ENCODE measurements at regions not wholly inside any gene's neighbourhood (a gene's known extent, or its start where the extent isn't known, plus 50 kb on each side); places are given as distances from the start of the nearest gene placed in this dataset.

DNA sequence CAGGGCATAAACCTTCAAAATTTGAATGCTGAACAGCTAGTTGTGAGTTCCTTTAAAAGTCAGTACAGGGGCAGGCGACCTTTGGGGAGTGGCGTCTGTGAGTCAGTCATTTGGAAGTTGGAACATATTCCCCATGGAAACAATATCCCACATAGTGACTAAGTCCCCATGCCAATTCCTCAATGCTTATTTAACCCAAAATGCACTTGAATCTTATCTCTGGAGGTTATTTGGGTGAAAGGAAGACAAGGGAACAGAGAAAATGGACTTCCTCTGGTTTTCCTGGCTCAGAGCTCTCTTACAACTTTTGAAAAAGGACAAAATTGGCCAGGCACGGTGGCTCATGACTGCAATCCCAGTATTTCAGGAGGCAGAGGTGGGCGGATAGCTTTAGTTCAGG lies 479.2 kb upstream of the NBEA start:
- DNase-seq (ENCODE audit: low read depth, low spot score) (peak; percentile 51), ATAC-seq (peak; percentile 83)
- TF ChIP-seq, protein P1, sequence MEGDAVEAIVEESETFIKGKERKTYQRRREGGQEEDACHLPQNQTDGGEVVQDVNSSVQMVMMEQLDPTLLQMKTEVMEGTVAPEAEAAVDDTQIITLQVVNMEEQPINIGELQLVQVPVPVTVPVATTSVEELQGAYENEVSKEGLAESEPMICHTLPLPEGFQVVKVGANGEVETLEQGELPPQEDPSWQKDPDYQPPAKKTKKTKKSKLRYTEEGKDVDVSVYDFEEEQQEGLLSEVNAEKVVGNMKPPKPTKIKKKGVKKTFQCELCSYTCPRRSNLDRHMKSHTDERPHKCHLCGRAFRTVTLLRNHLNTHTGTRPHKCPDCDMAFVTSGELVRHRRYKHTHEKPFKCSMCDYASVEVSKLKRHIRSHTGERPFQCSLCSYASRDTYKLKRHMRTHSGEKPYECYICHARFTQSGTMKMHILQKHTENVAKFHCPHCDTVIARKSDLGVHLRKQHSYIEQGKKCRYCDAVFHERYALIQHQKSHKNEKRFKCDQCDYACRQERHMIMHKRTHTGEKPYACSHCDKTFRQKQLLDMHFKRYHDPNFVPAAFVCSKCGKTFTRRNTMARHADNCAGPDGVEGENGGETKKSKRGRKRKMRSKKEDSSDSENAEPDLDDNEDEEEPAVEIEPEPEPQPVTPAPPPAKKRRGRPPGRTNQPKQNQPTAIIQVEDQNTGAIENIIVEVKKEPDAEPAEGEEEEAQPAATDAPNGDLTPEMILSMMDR (IDR thresholded peaks at IDR 0.05 in 2 of 3, conservative IDR thresholded peaks at IDR 0.05 in 1 of 3; ENCODE audit: borderline replicate concordance in 1 of 3, insufficient read depth in 1 of 3, low read depth in 2 of 3, low read length in 2 of 3): no peak
- no peak for TF ChIP-seq POLR2A (IDR thresholded peaks at IDR 0.05; ENCODE audit: borderline replicate concordance, extremely low read depth, insufficient read depth, insufficient read length)
- TF ChIP-seq SP1 (IDR thresholded peaks at IDR 0.05; ENCODE audit: low read depth): no peak
- TF ChIP-seq JUND (IDR thresholded peaks at IDR 0.05): peak; percentile 11; the same call in 1 of the 2 replicates
- 0 out of 2 replicates have a peak, but pooled peaks have one; percentile 19 for TF ChIP-seq FOSL1 (IDR thresholded peaks at IDR 0.05; ENCODE audit: low read depth)
- TF ChIP-seq EZH2phosphoT487 (IDR thresholded peaks at IDR 0.05; ENCODE audit: borderline replicate concordance): no peak
- Histone ChIP-seq H3K9ac (ENCODE audit: low read length) (no peak overlapping the region), H3K27ac (ENCODE audit: low read depth, low read length) (no peak overlapping the region), H3K4me2 (ENCODE audit: low read length) (peak overlapping the region; percentile 61), H3K27me3 (ENCODE audit: insufficient read depth, low read length) (no peaks in the 10 kb centered on the region), H3K4me1 (ENCODE audit: control insufficient read depth in 1 of 2, insufficient read depth in 2 of 2, low read length in 2 of 2) (peaks cover 9 to 12% of the 10 kb centered on the region in 2 experiments), H2AFZ (ENCODE audit: low read depth, low read length, poor library complexity, severe bottlenecking) (peak overlapping the region; percentile 36), H3K79me2 (ENCODE audit: insufficient read depth, low read length) (no peaks in the 10 kb centered on the region), H3K36me3 (ENCODE audit: control insufficient read depth in 1 of 2, insufficient read depth in 2 of 2, low read length in 2 of 2) (no peaks in the 10 kb centered on the region), H3K4me3 (replicated peaks in 1 of 2; ENCODE audit: low read depth in 1 of 2, low read length in 2 of 2) (no peak overlapping the region), H4K20me1 (ENCODE audit: insufficient read depth) (no peaks in the 10 kb centered on the region), H3K9me3 (ENCODE audit: control insufficient read depth in 1 of 2, insufficient read depth in 1 of 2, low read depth in 1 of 2, low read length in 2 of 2) (no peaks in the 10 kb centered on the region), H3K9me2 (ENCODE audit: insufficient read depth) (no peaks in the 10 kb centered on the region)
- intact Hi-C loops (cut with micrococcal nuclease): no loop called here
- ChIA-PET CTCF (no interaction called here), POLR2A (no interaction called here), RAD21 (ENCODE audit: low non-redundant PET in 1 of 2, low total read pairs in 2 of 2, uncharacterized antibody in 2 of 2, unreplicated experiment in 2 of 2) (no interaction called here)
- BruUV-seq (replicated peaks): no TSS peak

DNA sequence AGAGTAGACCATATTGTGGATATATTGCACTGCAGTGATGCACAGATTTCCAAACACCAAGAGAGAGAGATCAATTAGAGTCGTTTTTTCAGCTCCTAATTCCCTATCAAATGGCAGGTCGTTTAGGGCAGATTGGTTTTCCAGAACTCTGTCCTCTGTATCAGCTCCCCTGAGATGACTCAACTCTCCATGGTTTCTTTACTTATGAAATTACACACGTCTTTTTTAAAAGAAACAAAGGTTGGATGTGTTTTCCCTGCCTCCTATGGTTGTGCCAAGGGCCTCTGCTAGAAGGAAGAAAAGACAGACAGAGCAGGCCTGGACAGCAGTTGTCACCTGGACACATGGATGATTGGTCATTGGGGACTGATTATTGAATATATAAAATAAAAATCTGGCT lies 478.1 kb upstream of the NBEA start:
- H3K4me3 ChIP-seq (replicated peaks in 1 of 2; ENCODE audit: low read depth in 1 of 2, low read length in 2 of 2): no peak overlapping the region
- ChIA-PET CTCF (no interaction called here), POLR2A (interaction anchor here (0.6 kb wide), 1 partner anchor 101 kb away, joined by 5 read pairs; no protein-coding TSS in a partner anchor), RAD21 (ENCODE audit: low non-redundant PET in 1 of 2, low total read pairs in 2 of 2, uncharacterized antibody in 2 of 2, unreplicated experiment in 2 of 2) (no interaction called here)
- H4K20me1 ChIP-seq (ENCODE audit: insufficient read depth): no peaks in the 10 kb centered on the region
- H3K9me2 ChIP-seq (ENCODE audit: insufficient read depth): no peaks in the 10 kb centered on the region
- ATAC-seq (no peak), DNase-seq (ENCODE audit: low read depth, low spot score) (no peak)
- H3K79me2 ChIP-seq (ENCODE audit: insufficient read depth, low read length): no peaks in the 10 kb centered on the region
- BruUV-seq (replicated peaks): no TSS peak
- no peaks in the 10 kb centered on the region for H3K9me3 ChIP-seq (ENCODE audit: control insufficient read depth in 1 of 2, insufficient read depth in 1 of 2, low read depth in 1 of 2, low read length in 2 of 2)
- H3K27ac ChIP-seq (ENCODE audit: low read depth, low read length): no peak overlapping the region
- H3K4me2 ChIP-seq (ENCODE audit: low read length): no peak overlapping the region
- peaks cover 9 to 12% of the 10 kb centered on the region in 2 experiments for H3K4me1 ChIP-seq (ENCODE audit: control insufficient read depth in 1 of 2, insufficient read depth in 2 of 2, low read length in 2 of 2)
- no peaks in the 10 kb centered on the region for H3K36me3 ChIP-seq (ENCODE audit: control insufficient read depth in 1 of 2, insufficient read depth in 2 of 2, low read length in 2 of 2)
- intact Hi-C loops (cut with micrococcal nuclease): no loop called here
- H3K9ac ChIP-seq (ENCODE audit: low read length): no peak overlapping the region
- no peak overlapping the region for H2AFZ ChIP-seq (ENCODE audit: low read depth, low read length, poor library complexity, severe bottlenecking)
- no peaks in the 10 kb centered on the region for H3K27me3 ChIP-seq (ENCODE audit: insufficient read depth, low read length)
- TF ChIP-seq, protein P2, sequence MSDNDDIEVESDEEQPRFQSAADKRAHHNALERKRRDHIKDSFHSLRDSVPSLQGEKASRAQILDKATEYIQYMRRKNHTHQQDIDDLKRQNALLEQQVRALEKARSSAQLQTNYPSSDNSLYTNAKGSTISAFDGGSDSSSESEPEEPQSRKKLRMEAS (IDR thresholded peaks at IDR 0.05): no peak
- TF ChIP-seq ZNF274 (IDR thresholded peaks at IDR 0.05; ENCODE audit: low read depth, low read length): no peak
- no peak for TF ChIP-seq EZH2 (IDR thresholded peaks at IDR 0.05)
- no peak for TF ChIP-seq SP1 (IDR thresholded peaks at IDR 0.05; ENCODE audit: low read depth)
- no peak for TF ChIP-seq POLR2AphosphoS5 (IDR thresholded peaks at IDR 0.05; ENCODE audit: low read depth, low read length)
- TF ChIP-seq, protein P3, sequence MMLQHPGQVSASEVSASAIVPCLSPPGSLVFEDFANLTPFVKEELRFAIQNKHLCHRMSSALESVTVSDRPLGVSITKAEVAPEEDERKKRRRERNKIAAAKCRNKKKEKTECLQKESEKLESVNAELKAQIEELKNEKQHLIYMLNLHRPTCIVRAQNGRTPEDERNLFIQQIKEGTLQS (IDR thresholded peaks at IDR 0.05): no peak
- TF ChIP-seq RAD21 (IDR thresholded peaks at IDR 0.05; ENCODE audit: low read depth): no peak
- TF ChIP-seq, protein P4, sequence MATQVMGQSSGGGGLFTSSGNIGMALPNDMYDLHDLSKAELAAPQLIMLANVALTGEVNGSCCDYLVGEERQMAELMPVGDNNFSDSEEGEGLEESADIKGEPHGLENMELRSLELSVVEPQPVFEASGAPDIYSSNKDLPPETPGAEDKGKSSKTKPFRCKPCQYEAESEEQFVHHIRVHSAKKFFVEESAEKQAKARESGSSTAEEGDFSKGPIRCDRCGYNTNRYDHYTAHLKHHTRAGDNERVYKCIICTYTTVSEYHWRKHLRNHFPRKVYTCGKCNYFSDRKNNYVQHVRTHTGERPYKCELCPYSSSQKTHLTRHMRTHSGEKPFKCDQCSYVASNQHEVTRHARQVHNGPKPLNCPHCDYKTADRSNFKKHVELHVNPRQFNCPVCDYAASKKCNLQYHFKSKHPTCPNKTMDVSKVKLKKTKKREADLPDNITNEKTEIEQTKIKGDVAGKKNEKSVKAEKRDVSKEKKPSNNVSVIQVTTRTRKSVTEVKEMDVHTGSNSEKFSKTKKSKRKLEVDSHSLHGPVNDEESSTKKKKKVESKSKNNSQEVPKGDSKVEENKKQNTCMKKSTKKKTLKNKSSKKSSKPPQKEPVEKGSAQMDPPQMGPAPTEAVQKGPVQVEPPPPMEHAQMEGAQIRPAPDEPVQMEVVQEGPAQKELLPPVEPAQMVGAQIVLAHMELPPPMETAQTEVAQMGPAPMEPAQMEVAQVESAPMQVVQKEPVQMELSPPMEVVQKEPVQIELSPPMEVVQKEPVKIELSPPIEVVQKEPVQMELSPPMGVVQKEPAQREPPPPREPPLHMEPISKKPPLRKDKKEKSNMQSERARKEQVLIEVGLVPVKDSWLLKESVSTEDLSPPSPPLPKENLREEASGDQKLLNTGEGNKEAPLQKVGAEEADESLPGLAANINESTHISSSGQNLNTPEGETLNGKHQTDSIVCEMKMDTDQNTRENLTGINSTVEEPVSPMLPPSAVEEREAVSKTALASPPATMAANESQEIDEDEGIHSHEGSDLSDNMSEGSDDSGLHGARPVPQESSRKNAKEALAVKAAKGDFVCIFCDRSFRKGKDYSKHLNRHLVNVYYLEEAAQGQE (IDR thresholded peaks at IDR 0.05; ENCODE audit: low read depth): no peak
- TF ChIP-seq TCF7L2 (IDR thresholded peaks at IDR 0.05; ENCODE audit: borderline replicate concordance, extremely low read depth, insufficient read depth, insufficient read length): no peak
- no peak for TF ChIP-seq ELF1 (IDR thresholded peaks at IDR 0.05; ENCODE audit: borderline replicate concordance, low read depth)
- no peak for TF ChIP-seq YY1 (IDR thresholded peaks at IDR 0.05; ENCODE audit: extremely low read depth, insufficient replicate concordance, low read depth, low read length)
- no peak for TF ChIP-seq EGR1 (IDR thresholded peaks at IDR 0.05; ENCODE audit: low read depth)
